H1 (cell line): ENCODE measurements at regions not wholly inside any gene's neighbourhood (a gene's known extent, or its start where the extent isn't known, plus 50 kb on each side); places are given as distances from the start of the nearest gene placed in this dataset.

Source experiments
- CTCF ChIA-PET: fragments of 300-600 bp; sonication (Branson Sonifier 250); formaldehyde crosslinking; loops from one replicate; lab custom pipeline; 2021; ENCODE audit not compliant: partially characterized antibody; lab: Charles Lee
- POLR2A ChIA-PET: fragments of 300-600 bp; sonication (Branson Sonifier 250); formaldehyde crosslinking; loops from one replicate; lab custom pipeline; 2021; ENCODE audit warnings: inconsistent platforms; ENCODE audit not compliant: partially characterized antibody; lab: Charles Lee
- DNase-seq, 2 experiments: peaks; one replicate each; pipeline versions ENCODE4 v3.0.0 to v3.0.0-alpha.2; 2010 to 2022; ENCODE audit warnings: low spot score in 2 of 2, low read depth in 1 of 2, mixed read lengths in 1 of 2
- FAIRE-seq: peaks from 2 replicates; lab custom pipeline; 2011; peaks lifted over from hg19 to GRCh38; lab: Jason Lieb, UNC
- H2AFZ ChIP-seq: 2 replicates; pipeline ENCODE4 v1.8.1; 2012; ENCODE audit warnings: low read length, inconsistent platforms
- H2AK5ac ChIP-seq: 2 replicates; pipeline ENCODE4 v1.6.1; 2013; ENCODE audit warnings: low read depth, low read length
- H2BK120ac ChIP-seq: replicated peaks from 2 replicates; pipeline ENCODE3; 2013; ENCODE audit warnings: low read depth, low read length, inconsistent platforms
- H2BK12ac ChIP-seq: 2 replicates; pipeline ENCODE4 v1.6.1; 2013; ENCODE audit warnings: low read depth, low read length
- H2BK15ac ChIP-seq: 2 replicates; pipeline ENCODE4 v1.6.1; 2013; ENCODE audit warnings: low read length
- H2BK20ac ChIP-seq: 2 replicates; pipeline ENCODE4 v1.6.1; 2013; ENCODE audit warnings: low read length
- H2BK5ac ChIP-seq: 2 replicates; pipeline ENCODE4 v1.6.1; 2013; ENCODE audit warnings: low read depth, low read length
- H3K14ac ChIP-seq: 2 replicates; pipeline ENCODE4 v1.6.1; 2013; ENCODE audit warnings: inconsistent platforms; ENCODE audit not compliant: insufficient read length
- H3K18ac ChIP-seq: 2 replicates; pipeline ENCODE4 v1.6.1; 2013; ENCODE audit warnings: low read length; ENCODE audit errors: extremely low read depth
- H3K23ac ChIP-seq: 2 replicates; pipeline ENCODE4 v1.6.1; 2013; ENCODE audit warnings: inconsistent platforms; ENCODE audit not compliant: insufficient read length
- H3K23me2 ChIP-seq: 2 replicates; pipeline ENCODE4 v1.6.1; 2013; ENCODE audit warnings: low read depth, low read length
- H3K27ac ChIP-seq: 2 replicates; pipeline ENCODE4 v1.6.1; 2011; ENCODE audit warnings: low read depth, low read length, inconsistent platforms
- H3K27me3 ChIP-seq, 4 experiments: replicated peaks in 1 of 4; 1 replicate in 1 of 4; 2 replicates in 3 of 4; pipeline versions ENCODE4 v1.6.1 to v1.8.1; 2011 to 2013; ENCODE audit warnings: low read length in 3 of 4, mild to moderate bottlenecking in 3 of 4, inconsistent platforms in 2 of 4, mixed read lengths in 2 of 4, moderate library complexity in 1 of 4; ENCODE audit not compliant: control insufficient read depth in 3 of 4, insufficient read depth in 3 of 4; ENCODE audit errors: extremely low read depth in 1 of 4
- H3K36me3 ChIP-seq, 4 experiments: 2 replicates each; pipeline versions ENCODE4 v1.6.1 to v1.8.1; 2011 to 2013; ENCODE audit warnings: mild to moderate bottlenecking in 4 of 4, low read length in 3 of 4, moderate library complexity in 2 of 4, control low read depth in 1 of 4, inconsistent platforms in 1 of 4; ENCODE audit not compliant: insufficient read depth in 4 of 4, control insufficient read depth in 2 of 4
- H3K4ac ChIP-seq: replicated peaks from 2 replicates; pipeline ENCODE3; 2013; ENCODE audit warnings: low read length, low read depth, mixed read lengths, inconsistent platforms; ENCODE audit not compliant: insufficient read length
- H3K4me1 ChIP-seq, 4 experiments: replicated peaks in 1 of 4; 1 replicate in 1 of 4; 2 replicates in 3 of 4; pipeline versions ENCODE4 v1.6.1 to v1.8.1; 2011 to 2013; ENCODE audit warnings: low read length in 3 of 4, inconsistent platforms in 2 of 4, mixed read lengths in 1 of 4; ENCODE audit not compliant: insufficient read depth in 4 of 4, control insufficient read depth in 3 of 4
- H3K4me2 ChIP-seq, 2 experiments: 2 replicates each; pipeline versions ENCODE4 v1.6.1 to v1.8.1; 2011 to 2013; ENCODE audit warnings: low read depth in 2 of 2, low read length in 2 of 2, control low read depth in 1 of 2, inconsistent platforms in 1 of 2, mild to moderate bottlenecking in 1 of 2; ENCODE audit not compliant: insufficient read depth in 1 of 2
- H3K4me3 ChIP-seq, 4 experiments: fragments of 200-600, 300-600 bp in 1 of 4; sonication (generic), shearing (Covaris generic), sonication (Bioruptor Twin) in 1 of 4; 2 replicates each; pipeline versions ENCODE4 v1.5.1 to v1.8.1; 2011 to 2016; ENCODE audit warnings: low read length in 4 of 4, low read depth in 3 of 4, control low read depth in 2 of 4, inconsistent platforms in 2 of 4, mild to moderate bottlenecking in 2 of 4, mixed read lengths in 1 of 4, moderate library complexity in 1 of 4; ENCODE audit not compliant: insufficient read depth in 2 of 4; ENCODE audit errors: extremely low read depth in 1 of 4
- H3K56ac ChIP-seq: replicated peaks from 2 replicates; pipeline ENCODE3; 2013; ENCODE audit warnings: low read depth, mild to moderate bottlenecking, mixed read lengths, low read length, inconsistent platforms; ENCODE audit not compliant: insufficient read length
- H3K79me1 ChIP-seq: 2 replicates; pipeline ENCODE4 v1.6.1; 2013; ENCODE audit warnings: low read depth, low read length, control low read depth
- H3K79me2 ChIP-seq, 2 experiments: 2 replicates each; pipeline versions ENCODE4 v1.6.1 to v1.8.1; 2012 to 2013; ENCODE audit warnings: low read length in 2 of 2, mild to moderate bottlenecking in 2 of 2, inconsistent platforms in 1 of 2; ENCODE audit not compliant: insufficient read depth in 2 of 2, control insufficient read depth in 1 of 2
- H3K9ac ChIP-seq, 4 experiments: replicated peaks in 1 of 4; 1 replicate in 1 of 4; 2 replicates in 3 of 4; pipeline versions ENCODE4 v1.6.1 to v1.8.1; 2011 to 2013; ENCODE audit warnings: low read depth in 3 of 4, low read length in 3 of 4, control low read depth in 2 of 4, mild to moderate bottlenecking in 2 of 4, moderate library complexity in 2 of 4, inconsistent platforms in 1 of 4; ENCODE audit errors: extremely low read depth in 1 of 4
- H3K9me3 ChIP-seq, 2 experiments: 2 replicates each; pipeline versions ENCODE4 v1.6.1 to v1.8.1; 2012 to 2013; ENCODE audit warnings: mild to moderate bottlenecking in 2 of 2, moderate library complexity in 2 of 2, control low read depth in 1 of 2, inconsistent platforms in 1 of 2, low read depth in 1 of 2, low read length in 1 of 2, mixed read lengths in 1 of 2; ENCODE audit not compliant: insufficient read depth in 2 of 2
- H4K20me1 ChIP-seq, 2 experiments: replicated peaks in 1 of 2; 2 replicates each; pipeline versions ENCODE3 to v1.8.1; 2011 to 2013; ENCODE audit warnings: inconsistent platforms in 2 of 2, low read length in 2 of 2, mild to moderate bottlenecking in 1 of 2; ENCODE audit not compliant: insufficient read depth in 2 of 2, control insufficient read depth in 1 of 2
- H4K5ac ChIP-seq: 2 replicates; pipeline ENCODE4 v1.6.1; 2013; ENCODE audit warnings: low read length, low read depth, mixed read lengths, inconsistent platforms; ENCODE audit not compliant: insufficient read length
- H4K8ac ChIP-seq: 2 replicates; pipeline ENCODE4 v1.8.0; 2013; ENCODE audit warnings: mild to moderate bottlenecking, moderate library complexity, low read length, inconsistent platforms; ENCODE audit not compliant: insufficient read depth; ENCODE audit errors: extremely low read depth
- H4K91ac ChIP-seq: replicated peaks from 2 replicates; pipeline ENCODE3; 2013; ENCODE audit warnings: low read length, mixed read lengths, inconsistent platforms; ENCODE audit not compliant: insufficient read length
- CBX5 ChIP-seq: fragments of 300-800, 300-1000 bp; sonication (generic); IDR thresholded peaks from 2 replicates; pipeline ENCODE4 v1.7.1; 2016; ENCODE audit warnings: antibody characterized with exemption, low read length, low read depth
- CBX8 ChIP-seq: fragments of 300-800, 300-1000 bp; sonication (generic); IDR thresholded peaks from 2 replicates; pipeline ENCODE4 v1.7.1; 2016; ENCODE audit warnings: low read depth, low read length, borderline replicate concordance
- CEBPB ChIP-seq: IDR thresholded peaks from 2 replicates; pipeline ENCODE4 v1.6.1; 2012; ENCODE audit warnings: low read depth, low read length
- SAP30 ChIP-seq: fragments of 300-600 bp; sonication (generic); IDR thresholded peaks from 2 replicates; pipeline ENCODE4 v1.7.1; 2012; ENCODE audit warnings: low read length, moderate library complexity, mild to moderate bottlenecking, inconsistent platforms; ENCODE audit not compliant: insufficient read depth, insufficient replicate concordance
- SUZ12 ChIP-seq: fragments of 200-600 bp; sonication (generic); IDR thresholded peaks from 2 replicates; pipeline ENCODE4 v1.6.1; 2012; ENCODE audit warnings: mild to moderate bottlenecking, inconsistent platforms, low read length, moderate library complexity, mixed read lengths
- TAF1 ChIP-seq: IDR thresholded peaks from 2 replicates; pipeline ENCODE4 v1.6.1; 2011; ENCODE audit warnings: mild to moderate bottlenecking, low read depth, low read length
- YY1 ChIP-seq: IDR thresholded peaks from 2 replicates; pipeline ENCODE4 v1.6.1; 2011; ENCODE audit warnings: low read depth, mild to moderate bottlenecking, low read length
- WGBS, 2 experiments: shearing (Covaris generic) in 1 of 2; methylation state at CpG; one replicate each; pipeline versions ENCODE4 v1.1.6 to v1.1.7; 2013 to 2015; ENCODE audit warnings: low lambda C conversion rate in 2 of 2, mixed read lengths in 2 of 2, inconsistent platforms in 1 of 2, low coverage in 1 of 2, missing lambda C conversion rate in 1 of 2; ENCODE audit not compliant: insufficient replicate concordance in 2 of 2, insufficient coverage in 1 of 2, insufficient read length in 1 of 2; ENCODE audit errors: extremely low coverage in 1 of 2, missing lambda C conversion rate in 1 of 2; 5-methylcytosine and 5-hydroxymethylcytosine counted together
- TF ChIP-seq, protein P1 (sequence below): IDR thresholded peaks from 2 replicates; pipeline ENCODE4 v1.6.1; 2012; ENCODE audit warnings: low read length, inconsistent platforms
- TF ChIP-seq, protein P2 (sequence below), 3 experiments: IDR thresholded peaks; 1 replicate in 2 of 3; 2 replicates in 1 of 3; pipeline versions ENCODE4 v1.5.1 to v1.6.1; 2011; ENCODE audit warnings: low read length in 3 of 3, mild to moderate bottlenecking in 3 of 3, inconsistent platforms in 2 of 3, low read depth in 1 of 3, moderate library complexity in 1 of 3; ENCODE audit not compliant: insufficient read depth in 1 of 3; ENCODE audit errors: control extremely low read depth in 1 of 3

DNA sequence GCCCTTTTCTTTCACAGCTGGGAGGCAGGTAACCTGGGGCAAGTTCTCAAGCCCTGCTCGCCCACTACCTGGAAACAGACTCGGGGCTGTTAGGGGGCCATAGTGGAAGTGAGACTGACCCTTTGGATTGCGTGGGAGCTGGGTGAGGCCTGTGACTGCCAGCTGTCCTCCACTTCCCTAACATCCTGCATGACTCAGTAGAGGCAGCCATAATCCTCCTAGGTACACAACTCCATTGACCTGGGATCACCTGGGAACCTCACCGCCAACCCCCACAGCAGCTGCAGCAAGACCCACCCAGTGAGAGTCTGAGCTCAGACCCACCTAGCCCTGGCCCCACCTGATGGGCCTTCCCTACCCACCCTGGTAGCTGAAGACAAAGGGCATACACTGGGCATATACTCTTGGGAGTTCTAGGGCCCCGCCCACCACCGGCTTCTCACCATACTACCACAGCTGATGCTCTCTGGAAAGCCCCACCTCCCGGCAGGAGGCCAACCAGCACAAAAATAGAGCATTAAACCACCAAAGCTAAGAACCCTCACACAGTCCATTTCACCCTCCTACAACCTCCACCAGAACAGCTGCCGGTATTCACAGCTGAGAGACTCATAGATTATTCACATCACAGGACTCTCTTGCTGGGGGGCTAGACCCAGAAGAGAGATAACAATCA lies 61.1 kb upstream of the DCTD start:
- Histone ChIP-seq H3K23me2 (no peaks in the 10 kb centered on the region), H2BK15ac (no peak overlapping the region), H4K20me1 (no peaks in the 10 kb centered on the region), H2AFZ (no peak overlapping the region), H3K23ac (no peak overlapping the region), H4K5ac (no peak overlapping the region), H3K79me1 (no peaks in the 10 kb centered on the region), H3K56ac (no peak overlapping the region), H4K91ac (no peak overlapping the region), H3K9me3 (no peaks in the 10 kb centered on the region), H3K4me3 (no peak overlapping the region), H2BK5ac (no peak overlapping the region), H3K14ac (no peak overlapping the region), H3K4me1 (no peaks in the 10 kb centered on the region), H3K4ac (no peak overlapping the region), H2BK20ac (no peak overlapping the region), H3K36me3 (no peaks in the 10 kb centered on the region), H3K9ac (no peak overlapping the region), H3K18ac (no peak overlapping the region), H2BK120ac (no peak overlapping the region), H4K8ac (no peak overlapping the region), H2AK5ac (no peak overlapping the region), H3K27me3 (no peaks in the 10 kb centered on the region), H3K4me2 (no peak overlapping the region), H2BK12ac (no peak overlapping the region), H3K79me2 (no peaks in the 10 kb centered on the region), H3K27ac (no peak overlapping the region)
- WGBS, 2 experiments = 94% methylated on average over 8 of the region's 8 CpGs; no CpG with 5 or more reads in 1 of the 2 experiments
- ChIA-PET CTCF (interaction anchor here (0.7 to 2.2 kb wide), 7 partner anchors 8 to 310 kb away, joined by 3 to 6 read pairs (median 3); no protein-coding TSS in a partner anchor), POLR2A (no interaction called here)
- FAIRE-seq = no peak
- DNase-seq = no peak
- TF ChIP-seq YY1 (no peak), CEBPB (no peak), SAP30 (no peak), CBX5 (no peak), SUZ12 (no peak), CBX8 (no peak), TAF1 (no peak)
- TF ChIP-seq, protein P1, sequence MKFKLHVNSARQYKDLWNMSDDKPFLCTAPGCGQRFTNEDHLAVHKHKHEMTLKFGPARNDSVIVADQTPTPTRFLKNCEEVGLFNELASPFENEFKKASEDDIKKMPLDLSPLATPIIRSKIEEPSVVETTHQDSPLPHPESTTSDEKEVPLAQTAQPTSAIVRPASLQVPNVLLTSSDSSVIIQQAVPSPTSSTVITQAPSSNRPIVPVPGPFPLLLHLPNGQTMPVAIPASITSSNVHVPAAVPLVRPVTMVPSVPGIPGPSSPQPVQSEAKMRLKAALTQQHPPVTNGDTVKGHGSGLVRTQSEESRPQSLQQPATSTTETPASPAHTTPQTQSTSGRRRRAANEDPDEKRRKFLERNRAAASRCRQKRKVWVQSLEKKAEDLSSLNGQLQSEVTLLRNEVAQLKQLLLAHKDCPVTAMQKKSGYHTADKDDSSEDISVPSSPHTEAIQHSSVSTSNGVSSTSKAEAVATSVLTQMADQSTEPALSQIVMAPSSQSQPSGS = no peak
- TF ChIP-seq, protein P2, sequence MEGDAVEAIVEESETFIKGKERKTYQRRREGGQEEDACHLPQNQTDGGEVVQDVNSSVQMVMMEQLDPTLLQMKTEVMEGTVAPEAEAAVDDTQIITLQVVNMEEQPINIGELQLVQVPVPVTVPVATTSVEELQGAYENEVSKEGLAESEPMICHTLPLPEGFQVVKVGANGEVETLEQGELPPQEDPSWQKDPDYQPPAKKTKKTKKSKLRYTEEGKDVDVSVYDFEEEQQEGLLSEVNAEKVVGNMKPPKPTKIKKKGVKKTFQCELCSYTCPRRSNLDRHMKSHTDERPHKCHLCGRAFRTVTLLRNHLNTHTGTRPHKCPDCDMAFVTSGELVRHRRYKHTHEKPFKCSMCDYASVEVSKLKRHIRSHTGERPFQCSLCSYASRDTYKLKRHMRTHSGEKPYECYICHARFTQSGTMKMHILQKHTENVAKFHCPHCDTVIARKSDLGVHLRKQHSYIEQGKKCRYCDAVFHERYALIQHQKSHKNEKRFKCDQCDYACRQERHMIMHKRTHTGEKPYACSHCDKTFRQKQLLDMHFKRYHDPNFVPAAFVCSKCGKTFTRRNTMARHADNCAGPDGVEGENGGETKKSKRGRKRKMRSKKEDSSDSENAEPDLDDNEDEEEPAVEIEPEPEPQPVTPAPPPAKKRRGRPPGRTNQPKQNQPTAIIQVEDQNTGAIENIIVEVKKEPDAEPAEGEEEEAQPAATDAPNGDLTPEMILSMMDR (IDR thresholded peaks at IDR 0.05; ENCODE audit: control extremely low read depth in 1 of 3, insufficient read depth in 1 of 3, low read depth in 1 of 3, low read length in 3 of 3) = no peak
